Lower leg skin (tissue), 4 donors: ENCODE measurements at regions not wholly inside any gene's neighbourhood (a gene's known extent, or its start where the extent isn't known, plus 50 kb on each side); places are given as distances from the start of the nearest gene placed in this dataset.

Source experiments
- DNase-seq, 2 donors: peaks; one replicate each; pipeline ENCODE4 v3.0.0-alpha.2; 2019; ENCODE audit warnings: low spot score in 2 of 2
- H3K4me3 ChIP-seq: fragments of 200-600 bp; sonication (generic); 2 replicates; pipeline ENCODE4 v1.5.1; 2017; ENCODE audit warnings: mild to moderate bottlenecking, low read depth; ENCODE audit not compliant: poor library complexity, severe bottlenecking
- POLR2A ChIP-seq, 2 donors: fragments of 450-650 bp; IDR thresholded peaks; one replicate each; pipeline ENCODE4 v1.6.1; 2016 to 2017; ENCODE audit warnings: antibody characterized with exemption in 2 of 2, mild to moderate bottlenecking in 1 of 2, moderate library complexity in 1 of 2
- WGBS, 2 donors: methylation state at CpG; one replicate each; pipeline ENCODE4 v1.1.5; 2018; 5-methylcytosine and 5-hydroxymethylcytosine counted together
- intact Hi-C: fragments of 100-400 bp; cut with DNase I; formaldehyde crosslinking; loops from one replicate; pipeline ENCODE4 v1.15.0; 2023; ENCODE audit warnings: low total_unique reads
- TF ChIP-seq, protein P1 (sequence below), 3 donors: fragments of 450-650 bp; IDR thresholded peaks; one replicate each; pipeline ENCODE4 v1.5.1; 2016; ENCODE audit warnings: antibody characterized with exemption in 3 of 3, mild to moderate bottlenecking in 3 of 3, moderate library complexity in 2 of 3

DNA sequence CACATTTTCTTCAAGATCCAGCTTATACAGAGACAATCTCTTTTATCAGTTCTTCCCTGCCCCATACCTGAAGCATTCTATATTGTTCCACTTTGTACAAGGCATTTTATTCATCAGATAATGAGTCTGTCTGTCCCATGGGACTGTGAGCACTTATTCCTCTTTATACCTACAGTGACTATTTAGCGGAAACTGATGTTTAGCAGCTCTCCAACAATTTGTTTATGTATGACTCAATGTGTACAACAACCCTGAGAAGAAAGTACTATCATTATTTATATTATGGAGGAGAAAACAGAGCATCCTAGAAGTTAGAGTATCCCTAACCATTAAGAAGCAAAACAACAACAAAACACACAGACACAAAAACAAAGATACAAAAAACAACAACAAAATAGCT is 306.5 kb downstream of the PRDM5 start:
- TF ChIP-seq POLR2A (IDR thresholded peaks at IDR 0.05): no peak
- TF ChIP-seq, protein P1, sequence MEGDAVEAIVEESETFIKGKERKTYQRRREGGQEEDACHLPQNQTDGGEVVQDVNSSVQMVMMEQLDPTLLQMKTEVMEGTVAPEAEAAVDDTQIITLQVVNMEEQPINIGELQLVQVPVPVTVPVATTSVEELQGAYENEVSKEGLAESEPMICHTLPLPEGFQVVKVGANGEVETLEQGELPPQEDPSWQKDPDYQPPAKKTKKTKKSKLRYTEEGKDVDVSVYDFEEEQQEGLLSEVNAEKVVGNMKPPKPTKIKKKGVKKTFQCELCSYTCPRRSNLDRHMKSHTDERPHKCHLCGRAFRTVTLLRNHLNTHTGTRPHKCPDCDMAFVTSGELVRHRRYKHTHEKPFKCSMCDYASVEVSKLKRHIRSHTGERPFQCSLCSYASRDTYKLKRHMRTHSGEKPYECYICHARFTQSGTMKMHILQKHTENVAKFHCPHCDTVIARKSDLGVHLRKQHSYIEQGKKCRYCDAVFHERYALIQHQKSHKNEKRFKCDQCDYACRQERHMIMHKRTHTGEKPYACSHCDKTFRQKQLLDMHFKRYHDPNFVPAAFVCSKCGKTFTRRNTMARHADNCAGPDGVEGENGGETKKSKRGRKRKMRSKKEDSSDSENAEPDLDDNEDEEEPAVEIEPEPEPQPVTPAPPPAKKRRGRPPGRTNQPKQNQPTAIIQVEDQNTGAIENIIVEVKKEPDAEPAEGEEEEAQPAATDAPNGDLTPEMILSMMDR (IDR thresholded peaks at IDR 0.05): no peak
- intact Hi-C loops: no loop called here
- WGBS, 2 donors: 92 to 94% methylated on average over 1 of the region's 1 CpG
- no peak for DNase-seq
- no peak overlapping the region for H3K4me3 ChIP-seq

DNA sequence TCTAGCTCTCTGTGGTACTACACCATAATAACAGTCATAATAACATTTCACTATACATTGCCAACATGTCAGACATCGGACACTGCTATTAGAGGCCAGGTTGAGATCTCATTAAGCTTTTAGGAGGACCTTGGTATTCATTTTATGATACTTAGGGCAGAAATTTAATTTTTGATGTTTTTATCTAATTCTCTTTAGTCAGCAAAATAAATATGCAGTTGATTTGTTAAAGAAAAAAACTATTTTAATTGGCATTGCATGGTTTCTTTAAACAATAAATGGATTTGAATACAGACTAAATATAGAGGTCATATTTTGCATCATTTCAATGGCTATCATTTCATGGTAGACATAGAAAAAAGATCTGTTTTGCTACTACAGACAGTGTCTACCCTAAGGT is 308.7 kb downstream of the PRDM5 start:
- intact Hi-C loops: no loop called here
- TF ChIP-seq POLR2A (IDR thresholded peaks at IDR 0.05): no peak
- TF ChIP-seq, protein P1 (IDR thresholded peaks at IDR 0.05): no peak
- no peak for DNase-seq
- WGBS, 2 donors: 95 to 96% methylated on average over 1 of the region's 1 CpG
- H3K4me3 ChIP-seq: no peak overlapping the region

DNA sequence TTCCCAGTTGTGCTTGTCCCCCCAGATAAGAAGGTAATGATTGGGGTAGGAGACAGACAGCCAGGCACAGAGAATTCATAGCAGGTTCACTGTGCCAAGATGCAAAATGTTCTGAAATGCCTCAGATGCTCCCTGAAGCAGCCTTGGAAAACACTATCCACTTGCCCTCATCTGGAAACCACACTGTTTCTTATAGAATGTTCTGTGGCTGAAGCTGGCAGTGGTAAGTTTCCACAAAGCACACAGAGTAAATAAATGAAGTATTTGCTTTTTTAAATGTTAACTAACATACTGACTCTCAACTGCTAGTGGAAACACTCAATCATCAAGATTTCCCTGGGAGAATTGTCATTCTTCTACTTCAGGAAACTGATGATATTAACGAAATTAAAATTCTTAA is 311.4 kb downstream of the PRDM5 start:
- DNase-seq: no peak
- WGBS, 2 donors: 60 to 74% methylated on average over 1 of the region's 1 CpG
- intact Hi-C loops: no loop called here
- no peak overlapping the region for H3K4me3 ChIP-seq
- TF ChIP-seq, protein P1 (IDR thresholded peaks at IDR 0.05): no peak

DNA sequence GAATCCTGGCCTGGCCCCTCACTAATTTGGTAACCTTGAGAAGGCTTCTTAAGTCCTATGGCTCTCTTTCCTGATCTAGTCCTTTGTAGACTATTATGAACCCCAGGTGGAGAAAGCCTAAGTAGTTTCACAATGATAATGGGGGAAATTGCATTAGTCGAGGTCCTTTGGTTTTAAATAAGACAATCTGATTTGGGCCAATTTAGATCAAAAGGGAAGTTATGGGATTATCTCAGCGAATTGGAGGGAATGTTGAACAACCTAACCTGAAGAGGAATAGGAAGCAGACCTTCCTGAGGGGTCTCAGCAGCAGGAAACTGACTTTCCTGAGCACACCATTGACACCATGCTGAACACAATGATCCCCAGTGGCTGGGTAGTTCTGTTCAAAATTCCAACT is 331.5 kb downstream of the PRDM5 start:
- H3K4me3 ChIP-seq: no peak overlapping the region
- DNase-seq: no peak
- TF ChIP-seq, protein P1 (IDR thresholded peaks at IDR 0.05): no peak
- no peak for TF ChIP-seq POLR2A (IDR thresholded peaks at IDR 0.05)
- intact Hi-C loops: no loop called here
- WGBS, 2 donors: 70 to 79% methylated on average over 2 of the region's 2 CpGs

DNA sequence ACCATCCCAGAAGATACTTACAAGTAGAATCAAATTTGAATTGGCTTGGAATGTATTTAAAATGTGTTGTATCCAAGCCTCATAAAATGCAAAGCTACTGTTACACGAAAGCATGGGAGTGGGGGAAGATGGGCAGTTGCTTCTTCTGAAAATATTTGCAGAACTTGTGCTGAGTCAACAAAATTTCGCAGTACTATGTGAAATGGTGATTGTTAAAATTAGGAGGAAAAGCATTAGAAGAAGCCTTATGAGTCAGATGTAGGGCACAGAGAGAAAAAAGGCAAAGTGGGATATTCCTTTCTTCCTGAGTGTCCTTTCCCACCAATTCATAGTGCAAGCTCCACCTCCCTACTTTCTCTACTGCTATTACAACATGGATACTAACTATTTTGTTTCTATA is 332.7 kb downstream of the PRDM5 start:
- H3K4me3 ChIP-seq: no peak overlapping the region
- WGBS, 2 donors: 62 to 68% methylated on average over 2 of the region's 2 CpGs
- TF ChIP-seq POLR2A (IDR thresholded peaks at IDR 0.05): no peak
- TF ChIP-seq, protein P1 (IDR thresholded peaks at IDR 0.05): no peak

DNA sequence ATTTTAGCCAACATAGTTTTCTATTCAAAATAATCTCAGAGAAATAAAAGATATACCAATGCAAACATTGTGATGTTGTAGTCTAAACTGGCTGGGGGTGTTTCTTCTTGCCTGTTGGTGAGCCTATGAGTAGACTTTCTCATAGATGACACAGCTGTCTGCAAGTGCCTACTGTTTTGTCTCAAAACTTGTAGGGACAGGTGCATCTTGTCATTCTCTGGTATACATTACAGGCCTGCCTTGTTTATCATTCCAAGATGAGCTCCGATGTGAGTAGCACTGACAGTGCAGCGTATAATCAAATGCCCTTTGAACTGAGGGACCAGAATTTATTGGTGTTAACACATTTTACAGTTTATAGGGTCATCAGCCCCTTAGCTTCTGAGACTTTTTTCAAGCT is 353.8 kb downstream of the PRDM5 start:
- DNase-seq: no peak
- TF ChIP-seq POLR2A (IDR thresholded peaks at IDR 0.05): no peak
- TF ChIP-seq, protein P1 (IDR thresholded peaks at IDR 0.05): no peak
- 33 to 52% methylated on average over 2 of the region's 2 CpGs for WGBS, 2 donors
- intact Hi-C loops: no loop called here
- no peak overlapping the region for H3K4me3 ChIP-seq

More for the DNA sequence above, 332.7 kb downstream of the PRDM5 start:
- intact Hi-C loops: no loop called here
- DNase-seq: no peak
